ENCODE measurements at regions not wholly inside any gene's neighbourhood (a gene's known extent, or its start where the extent isn't known, plus 50 kb on each side); places are given as distances from the start of the nearest gene placed in this dataset.
"Not testable (repeated sequence)": the region's sequence is repeated elsewhere in the genome, so short reads cannot be mapped to it uniquely, and the experiment has no call there.

- DNase-seq (ENCODE audit: low spot score) = no peak
These were observed 281.7 kb downstream of the NEBL start for GRCh38 chr10:20615395-20615794.

GRCh38 chr10:20614911-20615310 lies 282.2 kb downstream of the NEBL start:
- DNase-seq (ENCODE audit: low spot score) = no peak

- DNase-seq (ENCODE audit: low spot score) = no peak
These were observed 288.6 kb downstream of the NEBL start for GRCh38 chr10:20608503-20608902.

- no peak for DNase-seq (ENCODE audit: low spot score)
These were observed 290.1 kb downstream of the NEBL start for GRCh38 chr10:20606985-20607384.

GRCh38 chr10:20601941-20602461 lies 295.1 kb downstream of the NEBL start:
- no peak for DNase-seq (ENCODE audit: low spot score)

GRCh38 chr10:20598590-20598989 lies 298.5 kb downstream of the NEBL start:
- no peak for DNase-seq (ENCODE audit: low spot score)

- DNase-seq (ENCODE audit: low spot score) = no peak
These were observed 300.2 kb downstream of the NEBL start for GRCh38 chr10:20596911-20597310.

GRCh38 chr10:20596065-20596755 lies 300.9 kb downstream of the NEBL start:
- no peak for DNase-seq (ENCODE audit: low spot score)

- no peak for DNase-seq (ENCODE audit: low spot score)
These were observed 303.5 kb downstream of the NEBL start for GRCh38 chr10:20593649-20594048.

GRCh38 chr10:20582041-20582440 lies 315.1 kb downstream of the NEBL start:
- no peak for DNase-seq (ENCODE audit: low spot score)

GRCh38 chr10:20573924-20574323 lies 323.2 kb downstream of the NEBL start:
- no peak for DNase-seq (ENCODE audit: low spot score)

GRCh38 chr10:20555990-20556389 lies 341.1 kb downstream of the NEBL start:
- DNase-seq (ENCODE audit: low spot score) = not testable (repeated sequence)

- no peak for DNase-seq (ENCODE audit: low spot score)
These were observed 344.7 kb downstream of the NEBL start for GRCh38 chr10:20552382-20552781.

- DNase-seq (ENCODE audit: low spot score) = no peak
These were observed 345.4 kb downstream of the NEBL start for GRCh38 chr10:20551761-20552160.

GRCh38 chr10:20535897-20536881 lies 360.9 kb downstream of the NEBL start:
- DNase-seq (ENCODE audit: low spot score) = no peak

GRCh38 chr10:20531241-20531883 lies 365.7 kb downstream of the NEBL start:
- not testable (repeated sequence) for DNase-seq (ENCODE audit: low spot score)

GRCh38 chr10:20521186-20521585 lies 375.9 kb downstream of the NEBL start:
- DNase-seq (ENCODE audit: low spot score) = no peak

GRCh38 chr10:20515654-20516053 lies 381.5 kb downstream of the NEBL start:
- DNase-seq (ENCODE audit: low spot score) = no peak

GRCh38 chr10:20512631-20513030 lies 384.5 kb downstream of the NEBL start:
- no peak for DNase-seq (ENCODE audit: low spot score)

GRCh38 chr10:20508921-20509320 lies 388.2 kb downstream of the NEBL start:
- DNase-seq (ENCODE audit: low spot score) = no peak

GRCh38 chr10:20502903-20503585 lies 394.1 kb downstream of the NEBL start:
- DNase-seq (ENCODE audit: low spot score) = no peak

GRCh38 chr10:20494474-20494873 lies 402.6 kb downstream of the NEBL start:
- DNase-seq (ENCODE audit: low spot score) = no peak
